CD14-positive monocyte (primary cell): ENCODE measurements at regions not wholly inside any gene's neighbourhood (a gene's known extent, or its start where the extent isn't known, plus 50 kb on each side); places are given as distances from the start of the nearest gene placed in this dataset.

Source experiments
- DNase-seq, 3 donors: peaks; one replicate each; pipeline ENCODE4 v3.0.0-alpha.2; 2011 to 2022
- H2AFZ ChIP-seq: 2 replicates; pipeline ENCODE4 v1.6.0; 2012; ENCODE audit warnings: mild to moderate bottlenecking, low read depth, low read length, inconsistent platforms; ENCODE audit not compliant: insufficient read depth, poor library complexity, severe bottlenecking
- H3K27ac ChIP-seq, 2 donors: 1 replicate in 1 of 2; 2 replicates in 1 of 2; pipeline ENCODE4 v1.5.1; 2012 to 2013; ENCODE audit warnings: low read length in 2 of 2, control low read depth in 1 of 2, inconsistent platforms in 1 of 2, low read depth in 1 of 2, mild to moderate bottlenecking in 1 of 2
- H3K27me3 ChIP-seq, 2 donors: one replicate each; pipeline versions ENCODE4 v1.6.0 to v1.6.1; 2011 to 2013; ENCODE audit warnings: low read length in 2 of 2; ENCODE audit not compliant: control insufficient read depth in 2 of 2, insufficient read depth in 2 of 2
- H3K36me3 ChIP-seq, 2 donors: replicated peaks in 1 of 2; 1 replicate in 1 of 2; 2 replicates in 1 of 2; pipeline versions ENCODE4 v1.5.1 to v1.6.1; 2012 to 2013; ENCODE audit warnings: low read length in 2 of 2, control low read depth in 1 of 2, inconsistent platforms in 1 of 2, mild to moderate bottlenecking in 1 of 2; ENCODE audit not compliant: insufficient read depth in 2 of 2, control insufficient read depth in 1 of 2
- H3K4me1 ChIP-seq, 2 donors: 1 replicate in 1 of 2; 2 replicates in 1 of 2; pipeline versions ENCODE4 v1.5.1 to v1.6.1; 2012 to 2013; ENCODE audit warnings: low read length in 2 of 2, control low read depth in 1 of 2, inconsistent platforms in 1 of 2, mild to moderate bottlenecking in 1 of 2, moderate library complexity in 1 of 2; ENCODE audit not compliant: insufficient read depth in 2 of 2, control insufficient read depth in 1 of 2
- H3K4me2 ChIP-seq: replicated peaks from 2 replicates; pipeline ENCODE3; 2012; ENCODE audit warnings: low read length, moderate library complexity, mild to moderate bottlenecking; ENCODE audit not compliant: poor library complexity, severe bottlenecking; ENCODE audit errors: extremely low read depth
- H3K4me3 ChIP-seq, 3 experiments: fragments of 200-600 bp in 1 of 3; sonication (generic) in 1 of 3; replicated peaks in 1 of 3; 1 replicate in 2 of 3; 2 replicates in 1 of 3; pipeline ENCODE4 v1.5.1; 2011 to 2013; ENCODE audit warnings: low read length in 3 of 3, mild to moderate bottlenecking in 3 of 3, control low read depth in 2 of 3, low read depth in 2 of 3, inconsistent platforms in 1 of 3, moderate library complexity in 1 of 3
- H3K79me2 ChIP-seq: 2 replicates; pipeline ENCODE4 v1.6.0; 2012; ENCODE audit warnings: mild to moderate bottlenecking, control low read depth, inconsistent platforms, low read length, moderate library complexity; ENCODE audit not compliant: insufficient read depth
- H3K9ac ChIP-seq: 2 replicates; pipeline ENCODE4 v1.6.0; 2017; ENCODE audit warnings: low read length, mild to moderate bottlenecking; ENCODE audit not compliant: insufficient read depth, poor library complexity, severe bottlenecking
- H3K9me3 ChIP-seq, 2 donors: replicated peaks in 1 of 2; 1 replicate in 1 of 2; 2 replicates in 1 of 2; pipeline versions ENCODE4 v1.5.1 to v1.6.1; 2012 to 2013; ENCODE audit warnings: low read length in 2 of 2, control low read depth in 1 of 2; ENCODE audit not compliant: control insufficient read depth in 1 of 2, insufficient read depth in 1 of 2
- H4K20me1 ChIP-seq: 2 replicates; pipeline ENCODE4 v1.6.0; 2012; ENCODE audit warnings: mild to moderate bottlenecking, low read length, control low read depth, moderate library complexity; ENCODE audit not compliant: insufficient read depth
- H3K27ac Mint-ChIP-seq, 7 donors: one replicate each; pipeline ENCODE4 v1.8.0; 2020; ENCODE audit warnings: mild to moderate bottlenecking in 7 of 7, mixed read lengths in 7 of 7, moderate library complexity in 6 of 7, inconsistent platforms in 2 of 7
- H3K27me3 Mint-ChIP-seq, 3 donors: one replicate each; pipeline ENCODE4 v1.8.0; 2021 to 2022; ENCODE audit warnings: low read depth in 3 of 3, mild to moderate bottlenecking in 3 of 3, mixed read lengths in 3 of 3, moderate library complexity in 3 of 3, inconsistent platforms in 1 of 3
- H3K36me3 Mint-ChIP-seq, 2 donors: one replicate each; pipeline ENCODE4 v1.8.0; 2020; ENCODE audit warnings: mixed read lengths in 2 of 2, inconsistent platforms in 1 of 2, mild to moderate bottlenecking in 1 of 2
- H3K4me1 Mint-ChIP-seq: one replicate; pipeline ENCODE4 v1.8.0; 2020; ENCODE audit warnings: mild to moderate bottlenecking, mixed read lengths
- H3K4me3 Mint-ChIP-seq, 2 donors: one replicate each; pipeline ENCODE4 v1.8.0; 2020; ENCODE audit warnings: mild to moderate bottlenecking in 2 of 2, mixed read lengths in 2 of 2, moderate library complexity in 1 of 2
- H3K9me3 Mint-ChIP-seq, 7 donors: one replicate each; pipeline ENCODE4 v1.8.0; 2020 to 2022; ENCODE audit warnings: mixed read lengths in 7 of 7, mild to moderate bottlenecking in 6 of 7, moderate library complexity in 6 of 7, inconsistent platforms in 2 of 7
- WGBS: methylation state at CpG from one replicate; pipeline ENCODE4 v1.1.5; 2013; ENCODE audit warnings: missing lambda C conversion rate; ENCODE audit not compliant: insufficient coverage; 5-methylcytosine and 5-hydroxymethylcytosine counted together
- intact Hi-C, 2 donors: fragments of 100-400 bp; cut with micrococcal nuclease; formaldehyde crosslinking; loops; one replicate each; pipeline versions ENCODE4 v1.15.0 to v1.15.1; 2023
- TF ChIP-seq, protein P1 (sequence below): fragments of 200-600 bp; IDR thresholded peaks from one replicate; pipeline ENCODE4 v1.8.0; 2022; ENCODE audit warnings: antibody characterized with exemption, mild to moderate bottlenecking

DNA sequence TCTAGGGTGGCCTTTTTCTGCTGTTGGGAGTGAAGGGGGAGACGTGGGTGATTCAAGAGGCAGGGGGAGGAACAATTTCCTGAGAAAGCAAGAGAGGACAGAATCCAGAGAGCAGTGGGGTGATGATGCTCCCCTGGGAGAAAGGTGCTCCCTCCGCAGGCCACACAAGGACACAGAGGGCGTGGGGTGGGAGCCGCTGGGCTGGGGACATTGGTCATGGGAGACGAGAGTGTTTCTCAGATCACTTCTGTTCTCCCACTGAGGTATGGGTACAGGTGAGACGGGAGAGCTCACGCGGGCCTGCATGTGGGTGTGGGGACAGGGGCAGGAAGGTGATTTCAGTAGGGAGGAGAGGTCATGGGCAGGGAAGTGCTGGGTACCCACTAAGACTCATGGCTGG, 259.5 kb upstream of the CTBP2 start:
- intact Hi-C loops, result no loop called here

DNA sequence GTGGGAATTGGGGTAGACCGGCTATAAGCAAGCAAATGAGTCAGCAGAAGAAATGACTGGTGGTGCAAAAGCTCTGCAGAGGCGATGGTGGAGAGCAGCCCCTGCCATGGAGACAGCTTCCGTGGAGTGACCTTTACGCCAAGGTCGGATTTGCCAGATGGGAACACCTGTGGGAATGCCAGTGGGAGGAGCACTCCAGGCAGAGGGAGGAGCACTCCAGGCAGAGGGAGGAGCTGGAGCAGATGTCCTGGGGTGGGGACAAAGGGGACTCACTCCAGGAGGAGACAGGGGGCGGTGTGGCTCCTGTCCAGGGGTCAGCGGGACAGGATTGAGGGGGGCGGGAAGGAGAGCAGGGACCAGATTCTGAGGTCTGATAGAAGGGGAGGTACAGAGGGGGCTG, 258.8 kb upstream of the CTBP2 start:
- peaks cover 1 to 8% (median 5%) of the 10 kb centered on the region in 7 donors for H3K9me3 Mint-ChIP-seq
- Histone ChIP-seq H3K79me2 (no peaks in the 10 kb centered on the region), H3K9ac (no peak overlapping the region), H4K20me1 (no peaks in the 10 kb centered on the region), H3K4me2 (no peak overlapping the region), H2AFZ (no peak overlapping the region), H3K9me3 (peaks cover 0 to 4% of the 10 kb centered on the region in 2 donors), H3K4me1 (no peaks in the 10 kb centered on the region), H3K36me3 (no peaks in the 10 kb centered on the region), H3K27me3 (no peaks in the 10 kb centered on the region), H3K27ac (no peak overlapping the region), H3K4me3 (no peak overlapping the region)
- TF ChIP-seq, protein P1, sequence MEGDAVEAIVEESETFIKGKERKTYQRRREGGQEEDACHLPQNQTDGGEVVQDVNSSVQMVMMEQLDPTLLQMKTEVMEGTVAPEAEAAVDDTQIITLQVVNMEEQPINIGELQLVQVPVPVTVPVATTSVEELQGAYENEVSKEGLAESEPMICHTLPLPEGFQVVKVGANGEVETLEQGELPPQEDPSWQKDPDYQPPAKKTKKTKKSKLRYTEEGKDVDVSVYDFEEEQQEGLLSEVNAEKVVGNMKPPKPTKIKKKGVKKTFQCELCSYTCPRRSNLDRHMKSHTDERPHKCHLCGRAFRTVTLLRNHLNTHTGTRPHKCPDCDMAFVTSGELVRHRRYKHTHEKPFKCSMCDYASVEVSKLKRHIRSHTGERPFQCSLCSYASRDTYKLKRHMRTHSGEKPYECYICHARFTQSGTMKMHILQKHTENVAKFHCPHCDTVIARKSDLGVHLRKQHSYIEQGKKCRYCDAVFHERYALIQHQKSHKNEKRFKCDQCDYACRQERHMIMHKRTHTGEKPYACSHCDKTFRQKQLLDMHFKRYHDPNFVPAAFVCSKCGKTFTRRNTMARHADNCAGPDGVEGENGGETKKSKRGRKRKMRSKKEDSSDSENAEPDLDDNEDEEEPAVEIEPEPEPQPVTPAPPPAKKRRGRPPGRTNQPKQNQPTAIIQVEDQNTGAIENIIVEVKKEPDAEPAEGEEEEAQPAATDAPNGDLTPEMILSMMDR, result no peak
- 93% methylated on average over 8 of the region's 8 CpGs for WGBS
- no peaks in the 10 kb centered on the region for H3K4me1 Mint-ChIP-seq
- H3K36me3 Mint-ChIP-seq, result no peaks in the 10 kb centered on the region
- no peak for DNase-seq
- no peak overlapping the region for H3K27ac Mint-ChIP-seq
- peaks cover 0 to 2% (median 2%) of the 10 kb centered on the region in 3 donors for H3K27me3 Mint-ChIP-seq
- no peak overlapping the region for H3K4me3 Mint-ChIP-seq
- intact Hi-C loops, result no loop called here

More for the DNA sequence above, 259.5 kb upstream of the CTBP2 start:
- Mint-ChIP-seq H3K4me1 (no peaks in the 10 kb centered on the region), H3K9me3 (peaks cover 1 to 6% (median 4%) of the 10 kb centered on the region in 7 donors), H3K36me3 (no peaks in the 10 kb centered on the region), H3K27ac (no peak overlapping the region), H3K27me3 (peaks cover 0 to 2% (median 2%) of the 10 kb centered on the region in 3 donors), H3K4me3 (no peak overlapping the region)
- DNase-seq, result no peak
- WGBS, result 98% methylated on average over 4 of the region's 8 CpGs
- Histone ChIP-seq H3K79me2 (no peaks in the 10 kb centered on the region), H3K27ac (no peak overlapping the region), H3K9ac (no peak overlapping the region), H3K4me1 (no peaks in the 10 kb centered on the region), H3K36me3 (no peaks in the 10 kb centered on the region), H3K9me3 (peaks cover 0 to 4% of the 10 kb centered on the region in 2 donors), H3K4me3 (no peak overlapping the region), H3K4me2 (no peak overlapping the region), H2AFZ (no peak overlapping the region), H4K20me1 (no peaks in the 10 kb centered on the region), H3K27me3 (no peaks in the 10 kb centered on the region)
- TF ChIP-seq, protein P1, result no peak
